ENCODE measurements at regions not wholly inside any gene's neighbourhood (a gene's known extent, or its start where the extent isn't known, plus 50 kb on each side); places are given as distances from the start of the nearest gene placed in this dataset.

DNA sequence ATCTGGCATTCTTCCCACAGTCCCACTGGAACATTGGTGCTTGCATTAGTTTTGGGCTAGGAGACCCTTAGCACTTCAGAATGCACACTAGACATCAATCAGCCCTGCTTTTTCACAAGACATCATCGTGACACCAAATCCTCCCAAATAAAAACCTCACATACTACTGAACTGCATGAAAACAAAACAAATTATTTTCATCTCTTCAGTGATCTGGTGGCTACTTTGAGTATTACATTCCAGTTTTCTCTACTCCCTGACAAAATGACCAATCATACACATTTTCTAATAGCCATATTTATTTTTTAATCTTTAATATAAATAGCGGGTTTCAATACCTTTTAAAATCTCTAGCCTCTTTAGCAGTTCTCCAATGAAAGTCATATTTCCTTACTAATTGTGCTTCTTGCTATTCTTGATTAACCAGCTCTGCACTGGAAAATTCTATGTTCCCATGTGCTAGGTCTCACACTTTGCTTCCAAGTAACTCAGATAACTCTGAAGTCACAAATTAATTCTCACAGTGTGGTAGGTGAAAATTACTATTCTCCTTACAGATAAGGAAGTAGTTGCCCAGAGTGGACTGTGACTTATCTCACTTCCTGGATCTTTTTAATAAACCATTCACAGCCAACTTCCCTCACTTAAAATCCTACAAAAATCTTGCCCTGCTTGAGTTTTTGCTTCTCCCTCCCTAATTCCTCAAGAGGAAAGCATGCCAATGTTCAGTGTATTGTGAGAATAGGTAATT is 82.5 kb upstream of the EPB41L3 start:
- Mint-ChIP-seq H3K27ac (ENCODE audit: unreplicated experiment) (no peak overlapping the region), H3K36me3 (ENCODE audit: low read depth, unreplicated experiment) (no peaks in the 10 kb centered on the region), H3K4me1 (ENCODE audit: unreplicated experiment) (peaks cover 3% of the 10 kb centered on the region), H3K27me3 (ENCODE audit: unreplicated experiment) (peaks cover 7% of the 10 kb centered on the region), H3K4me3 (ENCODE audit: unreplicated experiment) (no peak overlapping the region), H3K9me3 (ENCODE audit: unreplicated experiment) (no peaks in the 10 kb centered on the region)
- no peak for DNase-seq (ENCODE audit: low spot score)
- TF ChIP-seq, protein P1, sequence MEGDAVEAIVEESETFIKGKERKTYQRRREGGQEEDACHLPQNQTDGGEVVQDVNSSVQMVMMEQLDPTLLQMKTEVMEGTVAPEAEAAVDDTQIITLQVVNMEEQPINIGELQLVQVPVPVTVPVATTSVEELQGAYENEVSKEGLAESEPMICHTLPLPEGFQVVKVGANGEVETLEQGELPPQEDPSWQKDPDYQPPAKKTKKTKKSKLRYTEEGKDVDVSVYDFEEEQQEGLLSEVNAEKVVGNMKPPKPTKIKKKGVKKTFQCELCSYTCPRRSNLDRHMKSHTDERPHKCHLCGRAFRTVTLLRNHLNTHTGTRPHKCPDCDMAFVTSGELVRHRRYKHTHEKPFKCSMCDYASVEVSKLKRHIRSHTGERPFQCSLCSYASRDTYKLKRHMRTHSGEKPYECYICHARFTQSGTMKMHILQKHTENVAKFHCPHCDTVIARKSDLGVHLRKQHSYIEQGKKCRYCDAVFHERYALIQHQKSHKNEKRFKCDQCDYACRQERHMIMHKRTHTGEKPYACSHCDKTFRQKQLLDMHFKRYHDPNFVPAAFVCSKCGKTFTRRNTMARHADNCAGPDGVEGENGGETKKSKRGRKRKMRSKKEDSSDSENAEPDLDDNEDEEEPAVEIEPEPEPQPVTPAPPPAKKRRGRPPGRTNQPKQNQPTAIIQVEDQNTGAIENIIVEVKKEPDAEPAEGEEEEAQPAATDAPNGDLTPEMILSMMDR (IDR thresholded peaks at IDR 0.05; ENCODE audit: unreplicated experiment) = peak; percentile 47

DNA sequence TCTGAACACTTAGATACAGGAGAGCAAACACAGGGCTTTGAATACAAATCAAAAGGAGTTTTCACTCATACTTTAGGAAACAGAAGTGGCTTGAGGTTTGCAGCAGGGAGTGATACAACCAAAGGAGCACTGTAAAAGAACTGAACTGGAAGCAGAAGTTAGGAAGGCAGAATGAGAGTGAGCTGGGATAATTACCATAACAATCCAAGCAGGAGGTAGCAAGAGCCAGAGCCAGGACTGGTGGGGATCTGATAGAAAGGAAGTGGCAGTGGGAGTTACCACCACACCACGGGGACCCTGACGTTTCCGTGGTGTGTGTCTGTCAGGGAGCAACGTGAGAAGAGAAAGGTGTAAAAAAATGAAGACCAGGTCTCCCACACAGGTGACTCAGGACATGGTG is 81.3 kb upstream of the EPB41L3 start:
- H3K9me3 Mint-ChIP-seq (ENCODE audit: unreplicated experiment) = no peaks in the 10 kb centered on the region
- peaks cover 6% of the 10 kb centered on the region for H3K27me3 Mint-ChIP-seq (ENCODE audit: unreplicated experiment)
- H3K4me3 Mint-ChIP-seq (ENCODE audit: unreplicated experiment) = no peak overlapping the region
- peaks cover 3% of the 10 kb centered on the region for H3K4me1 Mint-ChIP-seq (ENCODE audit: unreplicated experiment)
- H3K36me3 Mint-ChIP-seq (ENCODE audit: low read depth, unreplicated experiment) = no peaks in the 10 kb centered on the region
- no peak overlapping the region for H3K27ac Mint-ChIP-seq (ENCODE audit: unreplicated experiment)
- DNase-seq (ENCODE audit: low spot score) = no peak
- TF ChIP-seq, protein P1 (IDR thresholded peaks at IDR 0.05; ENCODE audit: unreplicated experiment) = no peak

DNA sequence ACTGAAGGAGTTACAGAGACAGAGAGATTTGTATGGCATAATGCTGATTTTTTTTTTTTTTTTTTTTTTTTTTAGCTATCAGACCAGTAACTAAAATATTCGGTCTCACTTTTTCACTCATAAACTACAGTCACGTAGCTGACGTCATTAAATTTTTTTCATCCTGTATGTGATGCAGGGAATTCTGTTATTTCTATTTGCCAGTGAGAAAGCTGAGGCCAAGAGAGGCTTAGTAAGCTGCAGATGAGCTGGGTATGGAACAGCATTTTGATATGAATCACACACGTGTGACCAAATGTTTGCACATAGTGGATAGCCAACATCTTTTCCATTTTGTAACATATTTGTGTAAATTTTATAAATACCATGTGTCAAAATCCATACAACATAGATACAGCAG is 79.1 kb upstream of the EPB41L3 start:
- DNase-seq (ENCODE audit: low spot score) = no peak
- Mint-ChIP-seq H3K4me3 (ENCODE audit: unreplicated experiment) (no peak overlapping the region), H3K27ac (ENCODE audit: unreplicated experiment) (no peak overlapping the region), H3K9me3 (ENCODE audit: unreplicated experiment) (no peaks in the 10 kb centered on the region), H3K4me1 (ENCODE audit: unreplicated experiment) (no peaks in the 10 kb centered on the region), H3K36me3 (ENCODE audit: low read depth, unreplicated experiment) (no peaks in the 10 kb centered on the region), H3K27me3 (ENCODE audit: unreplicated experiment) (peaks cover 4% of the 10 kb centered on the region)
- TF ChIP-seq, protein P1 (IDR thresholded peaks at IDR 0.05; ENCODE audit: unreplicated experiment) = no peak

DNA sequence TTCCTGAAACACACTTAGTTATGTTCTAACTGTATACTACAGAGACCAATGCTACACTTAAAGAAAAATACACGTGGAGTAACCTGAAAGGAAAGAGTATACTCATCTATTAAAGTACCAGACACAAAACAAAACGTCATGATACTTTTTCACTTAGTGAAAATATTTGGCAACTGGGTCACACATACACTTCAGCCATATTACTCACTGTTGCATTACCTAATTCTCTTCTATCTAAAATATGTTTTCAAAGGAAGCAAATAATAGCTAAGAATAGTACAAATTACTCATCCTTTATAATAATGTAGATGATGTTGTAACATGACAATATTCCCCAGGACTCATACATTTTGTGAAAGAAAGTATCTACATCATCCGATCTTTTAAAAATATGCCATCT is 76.5 kb upstream of the EPB41L3 start:
- H3K36me3 Mint-ChIP-seq (ENCODE audit: low read depth, unreplicated experiment) = no peaks in the 10 kb centered on the region

GRCh38 chr18:5619376-5619775 is 75.6 kb upstream of the EPB41L3 start:
- H3K4me1 Mint-ChIP-seq (ENCODE audit: unreplicated experiment) = no peaks in the 10 kb centered on the region
- no peak for DNase-seq (ENCODE audit: low spot score)
- H3K4me3 Mint-ChIP-seq (ENCODE audit: unreplicated experiment) = no peak overlapping the region
- H3K27me3 Mint-ChIP-seq (ENCODE audit: unreplicated experiment) = no peaks in the 10 kb centered on the region
- no peaks in the 10 kb centered on the region for H3K36me3 Mint-ChIP-seq (ENCODE audit: low read depth, unreplicated experiment)
- no peaks in the 10 kb centered on the region for H3K9me3 Mint-ChIP-seq (ENCODE audit: unreplicated experiment)
- TF ChIP-seq, protein P1 (IDR thresholded peaks at IDR 0.05; ENCODE audit: unreplicated experiment) = no peak
- no peak overlapping the region for H3K27ac Mint-ChIP-seq (ENCODE audit: unreplicated experiment)

More for the DNA sequence above, 76.5 kb upstream of the EPB41L3 start:
- Mint-ChIP-seq H3K27me3 (ENCODE audit: unreplicated experiment) (no peaks in the 10 kb centered on the region), H3K4me3 (ENCODE audit: unreplicated experiment) (no peak overlapping the region), H3K9me3 (ENCODE audit: unreplicated experiment) (no peaks in the 10 kb centered on the region), H3K27ac (ENCODE audit: unreplicated experiment) (no peak overlapping the region), H3K4me1 (ENCODE audit: unreplicated experiment) (no peaks in the 10 kb centered on the region)
- TF ChIP-seq, protein P1 (IDR thresholded peaks at IDR 0.05; ENCODE audit: unreplicated experiment) = no peak
- no peak for DNase-seq (ENCODE audit: low spot score)
